GM12878 (cell line): ENCODE measurements at regions not wholly inside any gene's neighbourhood (a gene's known extent, or its start where the extent isn't known, plus 50 kb on each side); places are given as distances from the start of the nearest gene placed in this dataset.

Experiments
- ATF7 ChIP-seq: fragments of 450-650 bp; IDR thresholded peaks from 2 replicates; pipeline ENCODE4 v1.6.1; 2016; ENCODE audit warnings: low read depth, mild to moderate bottlenecking
- BMI1 ChIP-seq: fragments of 450-650 bp; IDR thresholded peaks from 2 replicates; pipeline ENCODE4 v1.6.1; 2016; ENCODE audit warnings: mild to moderate bottlenecking, moderate library complexity, borderline replicate concordance
- CUX1 ChIP-seq: IDR thresholded peaks from 2 replicates; pipeline ENCODE4 v1.6.1; 2012; ENCODE audit warnings: improper control_type of control experiment, low read depth, low read length; ENCODE audit not compliant: insufficient replicate concordance
- DPF2 ChIP-seq: fragments of 450-650 bp; IDR thresholded peaks from 2 replicates; pipeline ENCODE4 v1.6.1; 2017; ENCODE audit warnings: mild to moderate bottlenecking
- EP300 ChIP-seq, 2 experiments: fragments of 150-350 bp in 1 of 2; IDR thresholded peaks; 2 replicates each; pipeline ENCODE4 v1.6.1; 2011 to 2012; ENCODE audit warnings: low read depth in 2 of 2, low read length in 2 of 2, borderline replicate concordance in 1 of 2, improper control_type of control experiment in 1 of 2, inconsistent platforms in 1 of 2; ENCODE audit not compliant: control insufficient read depth in 1 of 2
- EZH2 ChIP-seq: IDR thresholded peaks from 2 replicates; pipeline ENCODE4 v1.6.1; 2012; ENCODE audit warnings: low read depth, mild to moderate bottlenecking, control low read depth, inconsistent platforms, low read length, borderline replicate concordance; ENCODE audit not compliant: control insufficient read depth
- IRF5 ChIP-seq: fragments of 450-650 bp; IDR thresholded peaks from 2 replicates; pipeline ENCODE4 v1.6.1; 2017; ENCODE audit warnings: borderline replicate concordance
- MAX ChIP-seq: IDR thresholded peaks from 2 replicates; pipeline ENCODE4 v1.6.1; 2012; ENCODE audit warnings: low read depth, low read length, improper control_type of control experiment
- MEF2B ChIP-seq: fragments of 450-650 bp; IDR thresholded peaks from 2 replicates; pipeline ENCODE4 v1.6.1; 2018; ENCODE audit warnings: mild to moderate bottlenecking, moderate library complexity; ENCODE audit not compliant: partially characterized antibody, poor library complexity, severe bottlenecking
- NFYA ChIP-seq: IDR thresholded peaks from 2 replicates; pipeline ENCODE4 v1.6.1; 2011; ENCODE audit warnings: low read depth, mild to moderate bottlenecking, low read length, improper control_type of control experiment, borderline replicate concordance
- NR2C1 ChIP-seq: fragments of 450-650 bp; IDR thresholded peaks from 2 replicates; pipeline ENCODE4 v1.6.1; 2017; ENCODE audit warnings: antibody characterized with exemption, mild to moderate bottlenecking, moderate library complexity
- PML ChIP-seq: IDR thresholded peaks from 2 replicates; pipeline ENCODE4 v1.6.1; 2012; ENCODE audit warnings: low read length, inconsistent platforms
- RB1 ChIP-seq: fragments of 450-650 bp; formaldehyde crosslinking; IDR thresholded peaks from 2 replicates; pipeline ENCODE4 v1.6.1; 2017; ENCODE audit warnings: mild to moderate bottlenecking, borderline replicate concordance
- RUNX3 ChIP-seq: IDR thresholded peaks from 2 replicates; pipeline ENCODE4 v1.6.1; 2012; ENCODE audit warnings: low read length, inconsistent platforms
- SMAD1 ChIP-seq: fragments of 450-650 bp; IDR thresholded peaks from 2 replicates; pipeline ENCODE4 v1.6.1; 2018; ENCODE audit warnings: mild to moderate bottlenecking, low read depth; ENCODE audit not compliant: partially characterized antibody
- SMC3 ChIP-seq: IDR thresholded peaks from 2 replicates; pipeline ENCODE4 v1.6.1; 2011; ENCODE audit warnings: low read length, improper control_type of control experiment, borderline replicate concordance
- TCF7 ChIP-seq: IDR thresholded peaks from 2 replicates; pipeline ENCODE4 v1.6.1; 2014; ENCODE audit warnings: antibody characterized with exemption, borderline replicate concordance
- WRNIP1 ChIP-seq: IDR thresholded peaks from 2 replicates; pipeline ENCODE4 v1.6.1; 2011; ENCODE audit warnings: low read depth, low read length, improper control_type of control experiment, borderline replicate concordance
- YY1 ChIP-seq: IDR thresholded peaks from 2 replicates; pipeline ENCODE4 v1.6.1; 2011; ENCODE audit warnings: low read depth, mild to moderate bottlenecking, low read length
- ZNF384 ChIP-seq: IDR thresholded peaks from 2 replicates; pipeline ENCODE4 v1.6.1; 2012; ENCODE audit warnings: low read depth, mild to moderate bottlenecking, low read length, improper control_type of control experiment, borderline replicate concordance
- ZNF592 ChIP-seq: fragments of 450-650 bp; IDR thresholded peaks from 2 replicates; pipeline ENCODE4 v1.6.1; 2017; ENCODE audit warnings: mild to moderate bottlenecking, moderate library complexity

- TF ChIP-seq CUX1: no peak
- peak; percentile 53; the same call in 1 of the 2 replicates for TF ChIP-seq BMI1
- TF ChIP-seq RB1: no peak
- no peak for TF ChIP-seq TCF7
- no peak for TF ChIP-seq MAX
- TF ChIP-seq EZH2: no peak
- TF ChIP-seq SMC3: no peak
- peak; percentile 23 for TF ChIP-seq MEF2B
- TF ChIP-seq DPF2: peak; percentile 79
- TF ChIP-seq ATF7: peak; percentile 44; the same call in 1 of the 2 replicates
- no peak for TF ChIP-seq NFYA
- no peak for TF ChIP-seq NR2C1
- TF ChIP-seq WRNIP1: no peak
- TF ChIP-seq IRF5: no peak; the same call in 1 of the 2 replicates
- no peak for TF ChIP-seq PML
- TF ChIP-seq EP300 (IDR thresholded peaks at IDR 0.05; ENCODE audit: borderline replicate concordance in 1 of 2, control insufficient read depth in 1 of 2, low read depth in 2 of 2, low read length in 2 of 2): peak; percentile 62 to 66; a peak in 2 of 4 replicates
- TF ChIP-seq ZNF384: no peak
- TF ChIP-seq RUNX3: no peak
- no peak for TF ChIP-seq YY1
- no peak for TF ChIP-seq ZNF592
- no peak for TF ChIP-seq SMAD1
These were observed 256.1 kb upstream of the SALL1 start (continued) for GRCh38 chr16:51407199-51407598.
